ENCODE measurements at regions not wholly inside any gene's neighbourhood (a gene's known extent, or its start where the extent isn't known, plus 50 kb on each side); places are given as distances from the start of the nearest gene placed in this dataset.
"Not testable (repeated sequence)": the region's sequence is repeated elsewhere in the genome, so short reads cannot be mapped to it uniquely, and the experiment has no call there.

GRCh38 chr17:27954548-27955495 is 61.7 kb upstream of the LYRM9 start:
- no peak overlapping the region for H3K4me3 ChIP-seq
- WGBS, 2 donors: 54 to 59% methylated on average over 8 of the region's 8 CpGs
- H3K4me1 ChIP-seq: peaks cover 0 to 4% (median 0%) of the 10 kb centered on the region in 4 donors
- DNase-seq (ENCODE audit: low spot score in 2 of 2): no peak
- H3K36me3 ChIP-seq: no peaks in the 10 kb centered on the region
- no peaks in the 10 kb centered on the region for H3K27me3 ChIP-seq
- peak overlapping the region in 1 of 4 donors; percentile 33 for H3K27ac ChIP-seq
- no peaks in the 10 kb centered on the region for H3K9me3 ChIP-seq
- TF ChIP-seq CTCF (IDR thresholded peaks at IDR 0.05) (no peak), POLR2A (IDR thresholded peaks at IDR 0.05) (no peak), EP300 (IDR thresholded peaks at IDR 0.05) (no peak)

- TF ChIP-seq POLR2A (IDR thresholded peaks at IDR 0.05) (no peak), CTCF (IDR thresholded peaks at IDR 0.05) (no peak), EP300 (IDR thresholded peaks at IDR 0.05) (no peak)
- H3K27me3 ChIP-seq: no peaks in the 10 kb centered on the region
- no peak for DNase-seq (ENCODE audit: low spot score in 2 of 2)
- peak overlapping the region in 3 of 4 donors; percentile 19 to 70 (median 43) for H3K27ac ChIP-seq
- H3K9me3 ChIP-seq: no peaks in the 10 kb centered on the region
- H3K4me3 ChIP-seq: no peak overlapping the region
- H3K4me1 ChIP-seq: peaks cover 0 to 4% (median 0%) of the 10 kb centered on the region in 4 donors
- WGBS, 2 donors: 47 to 64% methylated on average over 13 of the region's 13 CpGs
- H3K36me3 ChIP-seq: no peaks in the 10 kb centered on the region
These were observed 63.7 kb upstream of the LYRM9 start for GRCh38 chr17:27956601-27957445.

- not testable (repeated sequence) for DNase-seq (ENCODE audit: low spot score in 2 of 2); H3K27me3 ChIP-seq; H3K9me3 ChIP-seq; H3K36me3 ChIP-seq; H3K4me1 ChIP-seq; H3K4me3 ChIP-seq
- 66 to 78% methylated on average over 4 of the region's 4 CpGs for WGBS, 2 donors
- peak overlapping the region in 2 of 4 donors; percentile 36 to 43 for H3K27ac ChIP-seq
These were observed 64.3 kb upstream of the LYRM9 start for GRCh38 chr17:27957446-27957793.

- Histone ChIP-seq H3K4me1 (peaks cover 0 to 4% (median 0%) of the 10 kb centered on the region in 4 donors), H3K4me3 (no peak overlapping the region), H3K9me3 (no peaks in the 10 kb centered on the region), H3K27ac (no peak overlapping the region), H3K36me3 (no peaks in the 10 kb centered on the region), H3K27me3 (no peaks in the 10 kb centered on the region)
- 40 to 79% methylated on average over 3 of the region's 3 CpGs for WGBS, 2 donors
- no peak for DNase-seq (ENCODE audit: low spot score in 2 of 2)
- TF ChIP-seq CTCF (IDR thresholded peaks at IDR 0.05) (no peak), EP300 (IDR thresholded peaks at IDR 0.05) (no peak), POLR2A (IDR thresholded peaks at IDR 0.05) (no peak)
These were observed 65.7 kb upstream of the LYRM9 start for GRCh38 chr17:27958708-27959381.

GRCh38 chr17:27959382-27959709 is 66.2 kb upstream of the LYRM9 start:
- 56% methylated on average over 5 of the region's 5 CpGs for WGBS, 2 donors
- no peaks in the 10 kb centered on the region for H3K36me3 ChIP-seq
- no peaks in the 10 kb centered on the region for H3K9me3 ChIP-seq
- no peak for TF ChIP-seq POLR2A (IDR thresholded peaks at IDR 0.05)
- no peak for TF ChIP-seq EP300 (IDR thresholded peaks at IDR 0.05)
- TF ChIP-seq CTCF (IDR thresholded peaks at IDR 0.05): no peak
- no peak overlapping the region for H3K4me3 ChIP-seq
- no peak overlapping the region for H3K27ac ChIP-seq
- no peak for DNase-seq (ENCODE audit: low spot score in 2 of 2)
- H3K27me3 ChIP-seq: no peaks in the 10 kb centered on the region
- peaks cover 0 to 4% (median 0%) of the 10 kb centered on the region in 4 donors for H3K4me1 ChIP-seq

Data from tibial nerve (tissue), 4 donors.